ENCODE measurements at regions not wholly inside any gene's neighbourhood (a gene's known extent, or its start where the extent isn't known, plus 50 kb on each side); places are given as distances from the start of the nearest gene placed in this dataset.

DNA sequence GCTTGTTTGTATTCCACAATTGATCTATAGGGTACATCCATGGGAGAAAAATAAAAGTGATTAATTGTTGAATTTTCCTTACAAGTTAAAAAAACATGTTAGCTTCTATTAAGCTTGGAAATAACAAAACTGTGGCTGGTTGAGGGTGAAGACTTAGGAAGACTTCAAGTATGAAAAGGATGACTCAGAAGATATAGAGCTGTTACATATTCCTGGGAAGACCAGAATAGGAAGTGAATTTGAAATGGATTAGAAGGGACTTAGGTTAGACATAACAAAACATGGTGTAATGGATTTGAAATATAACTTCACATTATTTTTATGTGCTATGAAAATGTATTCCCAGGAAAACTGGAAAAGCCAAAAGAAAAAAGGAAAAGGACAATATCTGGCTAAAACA lies 732.2 kb downstream of the HDGFL1 start:
- Histone ChIP-seq H3K36me3 (ENCODE audit: control insufficient read depth in 4 of 4, insufficient read depth in 3 of 4, low read depth in 1 of 4, low read length in 3 of 4) (no peaks in the 10 kb centered on the region), H3K9me3 (ENCODE audit: control insufficient read depth in 4 of 4, low read length in 3 of 4) (no peaks in the 10 kb centered on the region), H3K27ac (ENCODE audit: low read depth in 1 of 2, low read length in 2 of 2) (no peak overlapping the region), H3K9ac (ENCODE audit: low read depth in 1 of 2, low read length in 2 of 2) (no peak overlapping the region), H3K4me1 (ENCODE audit: control insufficient read depth in 4 of 4, insufficient read depth in 4 of 4, low read length in 3 of 4) (peaks cover 0 to 8% (median 2%) of the 10 kb centered on the region in 4 donors), H3K27me3 (ENCODE audit: control insufficient read depth in 4 of 4, insufficient read depth in 4 of 4, low read length in 3 of 4) (no peaks in the 10 kb centered on the region), H3K4me3 (ENCODE audit: low read depth in 1 of 3, low read length in 3 of 3) (no peak overlapping the region)
- TF ChIP-seq, protein P1, sequence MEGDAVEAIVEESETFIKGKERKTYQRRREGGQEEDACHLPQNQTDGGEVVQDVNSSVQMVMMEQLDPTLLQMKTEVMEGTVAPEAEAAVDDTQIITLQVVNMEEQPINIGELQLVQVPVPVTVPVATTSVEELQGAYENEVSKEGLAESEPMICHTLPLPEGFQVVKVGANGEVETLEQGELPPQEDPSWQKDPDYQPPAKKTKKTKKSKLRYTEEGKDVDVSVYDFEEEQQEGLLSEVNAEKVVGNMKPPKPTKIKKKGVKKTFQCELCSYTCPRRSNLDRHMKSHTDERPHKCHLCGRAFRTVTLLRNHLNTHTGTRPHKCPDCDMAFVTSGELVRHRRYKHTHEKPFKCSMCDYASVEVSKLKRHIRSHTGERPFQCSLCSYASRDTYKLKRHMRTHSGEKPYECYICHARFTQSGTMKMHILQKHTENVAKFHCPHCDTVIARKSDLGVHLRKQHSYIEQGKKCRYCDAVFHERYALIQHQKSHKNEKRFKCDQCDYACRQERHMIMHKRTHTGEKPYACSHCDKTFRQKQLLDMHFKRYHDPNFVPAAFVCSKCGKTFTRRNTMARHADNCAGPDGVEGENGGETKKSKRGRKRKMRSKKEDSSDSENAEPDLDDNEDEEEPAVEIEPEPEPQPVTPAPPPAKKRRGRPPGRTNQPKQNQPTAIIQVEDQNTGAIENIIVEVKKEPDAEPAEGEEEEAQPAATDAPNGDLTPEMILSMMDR (IDR thresholded peaks at IDR 0.05; ENCODE audit: low read depth, low read length, missing input control), result no peak
- no peak for TF ChIP-seq TAF1 (conservative IDR thresholded peaks at IDR 0.05)
- TF ChIP-seq, protein P2, sequence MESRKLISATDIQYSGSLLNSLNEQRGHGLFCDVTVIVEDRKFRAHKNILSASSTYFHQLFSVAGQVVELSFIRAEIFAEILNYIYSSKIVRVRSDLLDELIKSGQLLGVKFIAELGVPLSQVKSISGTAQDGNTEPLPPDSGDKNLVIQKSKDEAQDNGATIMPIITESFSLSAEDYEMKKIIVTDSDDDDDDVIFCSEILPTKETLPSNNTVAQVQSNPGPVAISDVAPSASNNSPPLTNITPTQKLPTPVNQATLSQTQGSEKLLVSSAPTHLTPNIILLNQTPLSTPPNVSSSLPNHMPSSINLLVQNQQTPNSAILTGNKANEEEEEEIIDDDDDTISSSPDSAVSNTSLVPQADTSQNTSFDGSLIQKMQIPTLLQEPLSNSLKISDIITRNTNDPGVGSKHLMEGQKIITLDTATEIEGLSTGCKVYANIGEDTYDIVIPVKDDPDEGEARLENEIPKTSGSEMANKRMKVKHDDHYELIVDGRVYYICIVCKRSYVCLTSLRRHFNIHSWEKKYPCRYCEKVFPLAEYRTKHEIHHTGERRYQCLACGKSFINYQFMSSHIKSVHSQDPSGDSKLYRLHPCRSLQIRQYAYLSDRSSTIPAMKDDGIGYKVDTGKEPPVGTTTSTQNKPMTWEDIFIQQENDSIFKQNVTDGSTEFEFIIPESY (IDR thresholded peaks at IDR 0.05), result no peak
- TF ChIP-seq FOXA1 (IDR thresholded peaks at IDR 0.05), result no peak
- TF ChIP-seq FOXA2 (IDR thresholded peaks at IDR 0.05), result no peak
- TF ChIP-seq EGR1 (IDR thresholded peaks at IDR 0.05; ENCODE audit: low read depth in 2 of 2), result no peak
- no peak for TF ChIP-seq YY1 (IDR thresholded peaks at IDR 0.05)
- no peak for TF ChIP-seq HNF4G (IDR thresholded peaks at IDR 0.05)
- TF ChIP-seq GABPA (IDR thresholded peaks at IDR 0.05 in 1 of 2, conservative IDR thresholded peaks at IDR 0.05 in 1 of 2), result no peak
- TF ChIP-seq RAD21 (IDR thresholded peaks at IDR 0.05), result no peak
- TF ChIP-seq RXRA (IDR thresholded peaks at IDR 0.05), result no peak
- TF ChIP-seq, protein P3, sequence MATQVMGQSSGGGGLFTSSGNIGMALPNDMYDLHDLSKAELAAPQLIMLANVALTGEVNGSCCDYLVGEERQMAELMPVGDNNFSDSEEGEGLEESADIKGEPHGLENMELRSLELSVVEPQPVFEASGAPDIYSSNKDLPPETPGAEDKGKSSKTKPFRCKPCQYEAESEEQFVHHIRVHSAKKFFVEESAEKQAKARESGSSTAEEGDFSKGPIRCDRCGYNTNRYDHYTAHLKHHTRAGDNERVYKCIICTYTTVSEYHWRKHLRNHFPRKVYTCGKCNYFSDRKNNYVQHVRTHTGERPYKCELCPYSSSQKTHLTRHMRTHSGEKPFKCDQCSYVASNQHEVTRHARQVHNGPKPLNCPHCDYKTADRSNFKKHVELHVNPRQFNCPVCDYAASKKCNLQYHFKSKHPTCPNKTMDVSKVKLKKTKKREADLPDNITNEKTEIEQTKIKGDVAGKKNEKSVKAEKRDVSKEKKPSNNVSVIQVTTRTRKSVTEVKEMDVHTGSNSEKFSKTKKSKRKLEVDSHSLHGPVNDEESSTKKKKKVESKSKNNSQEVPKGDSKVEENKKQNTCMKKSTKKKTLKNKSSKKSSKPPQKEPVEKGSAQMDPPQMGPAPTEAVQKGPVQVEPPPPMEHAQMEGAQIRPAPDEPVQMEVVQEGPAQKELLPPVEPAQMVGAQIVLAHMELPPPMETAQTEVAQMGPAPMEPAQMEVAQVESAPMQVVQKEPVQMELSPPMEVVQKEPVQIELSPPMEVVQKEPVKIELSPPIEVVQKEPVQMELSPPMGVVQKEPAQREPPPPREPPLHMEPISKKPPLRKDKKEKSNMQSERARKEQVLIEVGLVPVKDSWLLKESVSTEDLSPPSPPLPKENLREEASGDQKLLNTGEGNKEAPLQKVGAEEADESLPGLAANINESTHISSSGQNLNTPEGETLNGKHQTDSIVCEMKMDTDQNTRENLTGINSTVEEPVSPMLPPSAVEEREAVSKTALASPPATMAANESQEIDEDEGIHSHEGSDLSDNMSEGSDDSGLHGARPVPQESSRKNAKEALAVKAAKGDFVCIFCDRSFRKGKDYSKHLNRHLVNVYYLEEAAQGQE (IDR thresholded peaks at IDR 0.05), result no peak
- DNase-seq (ENCODE audit: low spot score), result no peak

DNA sequence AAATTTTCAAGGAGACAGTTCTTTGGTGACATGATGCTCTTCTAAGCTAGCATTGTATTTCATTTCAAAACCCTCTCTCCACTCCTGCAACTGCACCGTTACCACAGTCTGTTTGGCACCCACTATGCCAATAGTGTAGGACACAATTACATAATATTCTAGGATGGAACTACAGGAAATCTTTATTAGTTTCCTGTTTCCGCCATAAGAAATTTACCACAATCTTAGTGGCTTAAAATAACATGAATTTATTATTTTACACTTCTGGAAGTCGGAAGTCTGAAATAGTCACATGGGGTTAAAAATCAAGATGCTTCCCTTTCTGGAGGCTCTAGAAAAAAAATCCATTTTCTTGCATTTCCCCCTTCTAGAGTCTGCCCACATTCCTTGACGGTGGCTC lies 733.1 kb downstream of the HDGFL1 start:
- Histone ChIP-seq H3K9me3 (ENCODE audit: control insufficient read depth in 4 of 4, low read length in 3 of 4) (no peaks in the 10 kb centered on the region), H3K27ac (ENCODE audit: low read depth in 1 of 2, low read length in 2 of 2) (no peak overlapping the region), H3K9ac (ENCODE audit: low read depth in 1 of 2, low read length in 2 of 2) (no peak overlapping the region), H3K4me1 (ENCODE audit: control insufficient read depth in 4 of 4, insufficient read depth in 4 of 4, low read length in 3 of 4) (peaks cover 0 to 8% (median 3%) of the 10 kb centered on the region in 4 donors), H3K4me3 (ENCODE audit: low read depth in 1 of 3, low read length in 3 of 3) (no peak overlapping the region), H3K27me3 (ENCODE audit: control insufficient read depth in 4 of 4, insufficient read depth in 4 of 4, low read length in 3 of 4) (no peaks in the 10 kb centered on the region), H3K36me3 (ENCODE audit: control insufficient read depth in 4 of 4, insufficient read depth in 3 of 4, low read depth in 1 of 4, low read length in 3 of 4) (no peaks in the 10 kb centered on the region)
- DNase-seq (ENCODE audit: low spot score), result no peak
- 64% methylated on average over 4 of the region's 4 CpGs for WGBS
- TF ChIP-seq HNF4G (IDR thresholded peaks at IDR 0.05), result no peak
- TF ChIP-seq FOXA1 (IDR thresholded peaks at IDR 0.05), result no peak
- TF ChIP-seq, protein P1 (IDR thresholded peaks at IDR 0.05; ENCODE audit: low read depth, low read length, missing input control), result no peak
- TF ChIP-seq RAD21 (IDR thresholded peaks at IDR 0.05), result no peak
- TF ChIP-seq FOXA2 (IDR thresholded peaks at IDR 0.05), result no peak
- no peak for TF ChIP-seq GABPA (IDR thresholded peaks at IDR 0.05 in 1 of 2, conservative IDR thresholded peaks at IDR 0.05 in 1 of 2)
- TF ChIP-seq, protein P4, sequence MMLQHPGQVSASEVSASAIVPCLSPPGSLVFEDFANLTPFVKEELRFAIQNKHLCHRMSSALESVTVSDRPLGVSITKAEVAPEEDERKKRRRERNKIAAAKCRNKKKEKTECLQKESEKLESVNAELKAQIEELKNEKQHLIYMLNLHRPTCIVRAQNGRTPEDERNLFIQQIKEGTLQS (IDR thresholded peaks at IDR 0.05), result no peak
- no peak for TF ChIP-seq EGR1 (IDR thresholded peaks at IDR 0.05; ENCODE audit: low read depth in 2 of 2)
- no peak for TF ChIP-seq HNF4A (conservative IDR thresholded peaks at IDR 0.05)
- TF ChIP-seq TAF1 (conservative IDR thresholded peaks at IDR 0.05), result no peak
- TF ChIP-seq, protein P2 (IDR thresholded peaks at IDR 0.05), result no peak
- TF ChIP-seq, protein P3 (IDR thresholded peaks at IDR 0.05), result no peak
- TF ChIP-seq JUND (IDR thresholded peaks at IDR 0.05), result no peak
